Hypothalamus (tissue), 51 donors: ENCODE measurements at regions not wholly inside any gene's neighbourhood (a gene's known extent, or its start where the extent isn't known, plus 50 kb on each side); places are given as distances from the start of the nearest gene placed in this dataset.

ENCODE experiments used
- DNase-seq, 51 donors: peaks; one replicate each; lab custom pipeline; 2025; lab: John Stamatoyannopoulos, UW

DNA sequence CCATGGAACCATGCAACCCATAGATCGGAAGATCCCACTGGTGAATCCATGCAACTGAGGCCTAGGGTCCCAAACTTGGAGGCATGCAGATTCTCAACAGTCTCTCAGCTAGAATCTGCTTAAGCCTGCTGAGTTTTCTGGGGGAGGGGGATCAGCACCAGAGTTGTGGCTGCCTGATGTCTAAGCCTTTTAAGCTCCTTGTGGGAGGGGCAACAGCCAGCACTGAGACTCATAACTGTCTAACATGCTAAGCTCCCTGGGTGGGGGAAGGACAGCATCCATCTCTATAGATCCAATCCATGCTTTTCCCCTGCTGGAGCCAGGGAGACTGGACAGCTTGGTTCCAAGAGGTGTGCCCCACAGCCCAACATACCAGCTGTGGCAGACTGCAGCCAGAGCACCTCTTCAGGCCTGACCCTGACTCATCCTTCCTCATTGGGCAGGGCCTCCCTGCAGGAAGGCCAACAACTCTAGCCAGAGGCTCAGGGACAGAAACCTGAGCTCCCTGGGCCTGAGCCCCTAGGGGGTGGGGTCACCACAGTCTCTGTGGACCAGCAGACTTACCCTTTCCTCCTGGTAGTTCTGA, 300.1 kb upstream of the SLC7A11 start:
- no peak for DNase-seq

- no peak for DNase-seq
These were observed 298.1 kb upstream of the SLC7A11 start for GRCh38 chr4:138540056-138540800.

GRCh38 chr4:138538743-138539142, 296.6 kb upstream of the SLC7A11 start:
- DNase-seq: no peak

- no peak for DNase-seq
These were observed 295.8 kb upstream of the SLC7A11 start for GRCh38 chr4:138537731-138538490.

- no peak for DNase-seq
These were observed 293.2 kb upstream of the SLC7A11 start for GRCh38 chr4:138535316-138535715.

DNA sequence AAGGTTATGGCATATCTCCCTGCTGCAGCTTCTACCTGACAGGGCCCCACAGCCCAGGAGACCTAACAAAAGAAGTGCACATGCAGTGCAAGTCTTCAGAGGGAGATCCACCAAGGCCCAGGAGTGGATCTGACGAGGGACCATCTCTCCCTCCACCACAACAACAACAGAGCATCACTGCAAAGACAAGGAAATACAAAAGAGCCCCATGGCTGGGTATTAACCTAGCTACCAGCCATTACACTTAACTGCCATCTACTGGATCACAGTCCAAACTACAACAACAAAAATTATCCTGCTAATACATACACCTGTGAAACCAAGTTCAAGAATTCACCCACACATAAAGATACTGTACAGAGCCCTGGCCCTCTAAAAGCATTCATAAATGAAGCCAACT, 280.2 kb upstream of the SLC7A11 start:
- DNase-seq: no peak

GRCh38 chr4:138521809-138522208, 279.7 kb upstream of the SLC7A11 start:
- peak in 1 of 51 donors; percentile 0 for DNase-seq

GRCh38 chr4:138519436-138519835, 277.3 kb upstream of the SLC7A11 start:
- no peak for DNase-seq

DNA sequence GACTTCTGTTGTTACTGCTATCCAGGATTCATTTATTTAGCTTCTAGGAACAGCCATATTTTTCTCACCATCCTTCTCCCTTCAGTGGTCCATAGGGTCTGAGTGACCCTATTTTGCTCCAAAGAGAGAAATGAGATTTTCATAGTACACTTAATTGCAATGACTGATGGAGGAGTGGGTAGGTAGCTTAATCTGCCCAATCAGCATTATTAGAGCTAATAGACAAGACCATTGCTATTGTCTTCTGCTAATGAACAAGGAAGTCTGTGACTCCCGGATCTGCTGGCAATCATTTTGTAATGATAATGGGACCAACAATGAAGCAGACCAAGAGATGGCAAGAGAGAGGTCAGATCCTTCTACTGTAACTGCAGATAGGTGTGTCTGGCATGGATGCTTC, 271.4 kb upstream of the SLC7A11 start:
- no peak for DNase-seq

GRCh38 chr4:138512756-138513155, 270.6 kb upstream of the SLC7A11 start:
- DNase-seq: no peak

- DNase-seq: no peak
These were observed 267.9 kb upstream of the SLC7A11 start for GRCh38 chr4:138510053-138510452.

GRCh38 chr4:138509346-138509745, 267.2 kb upstream of the SLC7A11 start:
- no peak for DNase-seq

- DNase-seq: no peak
These were observed 265.4 kb upstream of the SLC7A11 start for GRCh38 chr4:138507522-138507921.

DNA sequence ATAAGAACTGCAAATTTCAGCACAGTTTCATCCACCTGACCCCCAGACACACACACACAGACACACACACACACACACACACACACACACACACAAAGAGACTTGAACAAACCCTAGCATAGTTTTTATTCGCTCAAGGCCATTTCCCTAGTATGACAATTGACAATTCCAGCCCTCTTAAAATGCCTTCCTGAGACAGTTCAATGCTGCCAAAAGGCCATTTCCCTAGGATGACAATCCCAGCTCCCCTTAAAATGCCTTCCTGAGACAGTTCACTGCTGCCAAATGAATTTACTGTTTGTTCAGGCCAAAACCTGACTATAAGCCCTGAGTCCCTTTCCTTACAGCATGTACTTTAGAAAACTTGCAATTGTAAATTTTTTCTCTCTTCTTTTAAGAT, 259.5 kb upstream of the SLC7A11 start:
- no peak for DNase-seq

DNA sequence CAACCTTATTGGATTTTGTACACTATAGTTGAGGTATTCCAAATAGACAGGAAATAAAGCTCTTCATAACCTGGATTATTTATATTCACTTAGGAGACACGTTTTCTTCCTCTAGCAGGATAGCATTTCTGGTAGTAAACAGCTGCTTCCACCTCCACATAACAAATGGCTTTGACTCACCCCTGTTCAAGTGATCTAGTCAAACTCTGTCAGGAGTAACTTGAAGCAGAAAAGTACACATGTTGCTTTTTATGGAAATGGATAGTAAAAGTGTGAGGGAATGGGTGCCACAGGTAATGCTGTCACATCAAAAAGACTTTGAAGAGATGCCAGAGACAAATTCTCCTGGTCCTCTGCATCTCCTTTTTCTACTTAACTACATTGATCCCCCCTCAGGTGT, 258.7 kb upstream of the SLC7A11 start:
- no peak for DNase-seq

DNA sequence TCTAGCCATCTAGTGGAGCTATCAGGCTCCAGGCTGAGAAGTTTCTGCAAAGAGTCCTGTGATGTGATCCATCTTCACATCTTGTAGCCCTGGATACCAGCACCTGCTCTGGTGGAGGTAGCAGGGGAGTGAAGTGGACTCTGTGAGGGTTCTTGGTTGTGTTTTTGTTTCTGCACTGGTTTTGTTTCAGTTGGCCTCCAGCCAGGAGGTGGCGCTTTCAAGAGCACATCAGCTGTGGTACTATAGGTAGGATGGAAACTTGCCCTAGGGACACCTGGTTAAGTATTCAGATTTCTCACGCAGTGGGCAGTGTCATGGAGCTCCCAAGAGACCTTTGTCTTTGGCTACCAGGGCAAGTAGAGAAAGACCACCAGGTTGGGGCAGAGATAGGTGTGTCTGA, 257.5 kb upstream of the SLC7A11 start:
- DNase-seq: no peak

DNA sequence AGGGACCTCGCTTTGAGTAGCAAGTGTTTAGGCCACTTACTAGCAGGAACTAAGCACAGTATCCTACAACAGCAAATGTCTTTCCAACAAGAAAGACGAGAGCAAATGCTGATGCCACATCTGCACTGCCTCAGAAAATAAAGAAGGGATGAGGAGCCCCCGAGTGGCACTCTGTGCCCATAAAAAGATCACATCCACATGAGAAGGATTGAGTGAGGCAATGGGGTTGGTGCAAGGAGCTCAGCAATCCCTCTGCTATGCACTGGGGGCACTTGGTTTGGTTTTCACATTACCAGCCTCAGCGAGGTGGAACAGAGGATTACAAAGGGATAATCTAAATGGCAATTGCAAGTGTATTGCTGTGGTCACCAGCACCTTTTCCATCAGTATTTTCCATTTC, 252.8 kb upstream of the SLC7A11 start:
- peak in 12 of 51 donors; percentile 0 to 20 (median 5) for DNase-seq

GRCh38 chr4:138494116-138494515, 252.0 kb upstream of the SLC7A11 start:
- DNase-seq: no peak

DNA sequence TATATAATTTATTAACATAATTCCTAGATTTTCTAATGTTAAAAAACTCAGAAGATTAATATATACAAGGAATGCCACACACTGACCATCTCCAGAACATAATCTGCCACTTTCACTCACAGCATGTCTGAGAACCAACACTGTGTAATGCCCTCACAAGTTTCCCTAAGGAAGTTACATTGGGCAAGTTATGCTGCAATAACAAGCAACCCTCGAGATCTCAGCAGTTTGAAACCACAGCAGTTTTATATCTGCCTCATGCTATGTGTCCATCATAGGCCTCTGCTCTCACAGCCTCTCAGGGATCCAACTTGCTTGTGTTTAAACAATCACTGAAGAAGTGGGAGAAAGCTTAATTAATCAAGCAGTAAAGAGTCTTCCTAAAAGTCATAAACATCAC, 250.0 kb upstream of the SLC7A11 start:
- no peak for DNase-seq

DNA sequence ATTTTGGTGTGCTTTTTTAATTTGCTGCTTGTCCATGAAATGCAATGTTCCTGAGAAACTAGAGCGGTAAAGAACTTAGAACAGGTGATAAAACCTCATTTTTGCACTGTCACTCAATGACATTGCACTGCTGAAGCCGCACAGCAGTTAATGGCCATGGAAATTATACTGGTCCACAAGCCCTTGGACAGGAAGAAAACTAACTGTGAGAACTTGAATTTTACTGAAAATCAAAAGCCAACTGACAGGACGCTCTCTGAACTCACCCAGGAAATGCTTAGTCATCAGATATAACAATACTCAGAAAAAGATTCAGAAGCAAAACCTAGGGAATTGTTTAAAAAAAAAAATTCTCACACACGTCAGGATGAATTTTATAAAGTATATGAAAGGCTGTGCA, 246.4 kb upstream of the SLC7A11 start:
- DNase-seq: no peak

DNA sequence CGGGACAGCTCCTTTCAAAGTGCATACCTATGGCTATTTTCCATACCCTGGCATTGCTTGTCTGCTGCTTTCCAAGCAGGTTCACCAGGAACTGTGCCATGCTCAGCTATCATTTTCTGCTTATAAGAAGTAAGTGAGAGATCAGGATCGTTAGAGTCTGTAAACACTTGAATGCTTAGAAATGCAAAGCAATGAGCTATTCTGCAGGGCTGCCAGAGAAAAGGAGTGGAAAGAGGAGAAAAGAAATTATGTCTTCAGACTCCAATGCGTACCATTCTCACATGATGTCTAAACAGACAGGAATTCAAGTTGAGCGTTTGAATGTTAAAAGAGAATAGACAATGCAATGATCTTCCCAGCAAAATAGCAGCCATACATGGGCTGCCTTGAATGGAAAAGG, 245.5 kb upstream of the SLC7A11 start:
- no peak for DNase-seq

GRCh38 chr4:138487230-138487629, 245.1 kb upstream of the SLC7A11 start:
- DNase-seq: no peak
